ENCODE measurements at regions not wholly inside any gene's neighbourhood (a gene's known extent, or its start where the extent isn't known, plus 50 kb on each side); places are given as distances from the start of the nearest gene placed in this dataset.

DNA sequence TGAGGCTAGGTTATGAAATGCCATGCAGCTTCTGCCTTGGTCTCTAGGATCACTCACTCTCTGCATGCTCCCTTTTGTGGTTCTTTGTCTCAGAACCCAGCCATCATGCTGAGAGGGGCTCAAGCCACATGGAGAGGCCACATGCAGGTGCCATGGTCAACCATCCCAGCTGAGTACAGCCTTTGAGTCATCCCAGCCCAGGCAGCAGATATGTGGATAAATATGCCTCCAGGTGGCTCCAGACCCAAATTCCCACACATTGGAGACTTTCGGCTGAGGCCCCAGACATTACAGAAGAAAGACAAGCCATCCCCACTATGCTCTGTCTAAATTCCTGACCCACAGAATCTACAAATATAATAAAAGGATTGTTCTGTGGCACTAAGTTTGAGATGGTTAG, 102.0 kb downstream of the LHX9 start:
- DNase-seq = no peak
- Histone ChIP-seq H3K27me3 (replicated peaks) (no peaks in the 10 kb centered on the region), H3K4me3 (ENCODE audit: low read depth, low read length) (no peak overlapping the region), H3K27ac (peak overlapping the region; percentile 32), H3K36me3 (replicated peaks) (no peaks in the 10 kb centered on the region)
- TF ChIP-seq, protein P1, sequence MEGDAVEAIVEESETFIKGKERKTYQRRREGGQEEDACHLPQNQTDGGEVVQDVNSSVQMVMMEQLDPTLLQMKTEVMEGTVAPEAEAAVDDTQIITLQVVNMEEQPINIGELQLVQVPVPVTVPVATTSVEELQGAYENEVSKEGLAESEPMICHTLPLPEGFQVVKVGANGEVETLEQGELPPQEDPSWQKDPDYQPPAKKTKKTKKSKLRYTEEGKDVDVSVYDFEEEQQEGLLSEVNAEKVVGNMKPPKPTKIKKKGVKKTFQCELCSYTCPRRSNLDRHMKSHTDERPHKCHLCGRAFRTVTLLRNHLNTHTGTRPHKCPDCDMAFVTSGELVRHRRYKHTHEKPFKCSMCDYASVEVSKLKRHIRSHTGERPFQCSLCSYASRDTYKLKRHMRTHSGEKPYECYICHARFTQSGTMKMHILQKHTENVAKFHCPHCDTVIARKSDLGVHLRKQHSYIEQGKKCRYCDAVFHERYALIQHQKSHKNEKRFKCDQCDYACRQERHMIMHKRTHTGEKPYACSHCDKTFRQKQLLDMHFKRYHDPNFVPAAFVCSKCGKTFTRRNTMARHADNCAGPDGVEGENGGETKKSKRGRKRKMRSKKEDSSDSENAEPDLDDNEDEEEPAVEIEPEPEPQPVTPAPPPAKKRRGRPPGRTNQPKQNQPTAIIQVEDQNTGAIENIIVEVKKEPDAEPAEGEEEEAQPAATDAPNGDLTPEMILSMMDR (IDR thresholded peaks at IDR 0.05; ENCODE audit: low read depth, low read length, missing control alignments) = no peak
- in situ Hi-C loops (cut with HindIII; ENCODE audit: low pct_ligation_motif_present, low sequenced_read_pairs) = no loop called here

- no peaks in the 10 kb centered on the region for H3K36me3 ChIP-seq (replicated peaks)
- no peak overlapping the region for H3K4me3 ChIP-seq (ENCODE audit: low read depth, low read length)
- no peak overlapping the region for H3K27ac ChIP-seq
- TF ChIP-seq, protein P1 (IDR thresholded peaks at IDR 0.05; ENCODE audit: low read depth, low read length, missing control alignments) = no peak
- no peak for DNase-seq
- no peaks in the 10 kb centered on the region for H3K27me3 ChIP-seq (replicated peaks)
- in situ Hi-C loops (cut with HindIII; ENCODE audit: low pct_ligation_motif_present, low sequenced_read_pairs) = no loop called here
Measured at GRCh38 chr1:198024336-198024735, 107.2 kb downstream of the LHX9 start.

DNA sequence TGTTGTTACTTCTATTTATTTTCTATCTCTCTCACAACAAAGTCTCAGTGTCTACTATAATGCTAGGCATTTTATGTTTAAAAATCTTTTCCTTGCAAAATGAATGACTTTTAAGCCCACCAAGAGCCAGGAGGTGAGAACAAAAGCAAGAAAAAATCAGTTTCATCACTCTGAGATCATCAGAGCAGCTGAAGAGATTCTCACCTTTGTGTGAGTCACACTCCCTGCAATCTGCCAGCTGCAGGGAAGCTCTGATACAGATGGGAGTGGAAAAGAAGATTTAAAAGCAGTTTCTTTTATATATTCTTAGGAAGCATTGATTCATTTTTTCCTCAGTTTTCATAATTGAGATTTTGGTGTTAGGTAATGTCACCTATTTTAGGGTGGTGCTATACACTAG, 107.6 kb downstream of the LHX9 start:
- no peak for DNase-seq
- TF ChIP-seq, protein P1 (IDR thresholded peaks at IDR 0.05; ENCODE audit: low read depth, low read length, missing control alignments) = no peak
- no peaks in the 10 kb centered on the region for H3K36me3 ChIP-seq (replicated peaks)
- H3K27ac ChIP-seq = no peak overlapping the region
- H3K27me3 ChIP-seq (replicated peaks) = no peaks in the 10 kb centered on the region
- no peak overlapping the region for H3K4me3 ChIP-seq (ENCODE audit: low read depth, low read length)
- in situ Hi-C loops (cut with HindIII; ENCODE audit: low pct_ligation_motif_present, low sequenced_read_pairs) = no loop called here

DNA sequence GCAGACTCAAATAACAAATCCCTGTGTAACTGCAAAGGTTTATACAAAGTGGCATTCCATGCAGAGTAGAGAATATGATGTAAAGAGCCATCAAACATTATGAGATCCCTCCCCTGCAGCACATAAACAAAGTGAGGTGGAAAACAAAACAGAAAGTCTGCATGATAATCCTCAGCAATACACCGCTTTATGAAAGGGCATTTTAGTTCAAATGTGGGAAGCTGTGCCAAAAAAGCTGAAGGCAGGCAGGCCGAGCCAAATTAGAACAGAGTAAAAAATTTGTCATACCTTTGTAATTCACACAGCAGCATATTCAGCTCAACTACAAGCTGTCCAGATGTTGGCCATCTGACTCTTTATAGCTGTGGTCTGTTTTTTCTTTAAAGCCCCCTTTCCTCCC, 113.5 kb downstream of the LHX9 start:
- in situ Hi-C loops (cut with HindIII; ENCODE audit: low pct_ligation_motif_present, low sequenced_read_pairs) = no loop called here

GRCh38 chr1:198031086-198031485, 113.9 kb downstream of the LHX9 start:
- TF ChIP-seq, protein P1 (IDR thresholded peaks at IDR 0.05; ENCODE audit: low read depth, low read length, missing control alignments) = no peak
- H3K27ac ChIP-seq = no peak overlapping the region
- no peak overlapping the region for H3K4me3 ChIP-seq (ENCODE audit: low read depth, low read length)
- in situ Hi-C loops (cut with HindIII; ENCODE audit: low pct_ligation_motif_present, low sequenced_read_pairs) = no loop called here
- DNase-seq = no peak
- H3K27me3 ChIP-seq (replicated peaks) = no peaks in the 10 kb centered on the region
- H3K36me3 ChIP-seq (replicated peaks) = no peaks in the 10 kb centered on the region

More for the DNA sequence above, 113.5 kb downstream of the LHX9 start:
- H3K4me3 ChIP-seq (ENCODE audit: low read depth, low read length) = no peak overlapping the region
- no peaks in the 10 kb centered on the region for H3K36me3 ChIP-seq (replicated peaks)
- TF ChIP-seq, protein P1 (IDR thresholded peaks at IDR 0.05; ENCODE audit: low read depth, low read length, missing control alignments) = no peak
- H3K27me3 ChIP-seq (replicated peaks) = no peaks in the 10 kb centered on the region
- H3K27ac ChIP-seq = no peak overlapping the region
- DNase-seq = no peak

GRCh38 chr1:198032668-198033067, 115.5 kb downstream of the LHX9 start:
- Histone ChIP-seq H3K27ac (no peak overlapping the region), H3K36me3 (replicated peaks) (no peaks in the 10 kb centered on the region), H3K4me3 (ENCODE audit: low read depth, low read length) (no peak overlapping the region), H3K27me3 (replicated peaks) (no peaks in the 10 kb centered on the region)
- in situ Hi-C loops (cut with HindIII; ENCODE audit: low pct_ligation_motif_present, low sequenced_read_pairs) = no loop called here
- DNase-seq = no peak
- TF ChIP-seq, protein P1 (IDR thresholded peaks at IDR 0.05; ENCODE audit: low read depth, low read length, missing control alignments) = no peak
